AG04449 (cell line): ENCODE measurements at regions not wholly inside any gene's neighbourhood (a gene's known extent, or its start where the extent isn't known, plus 50 kb on each side); places are given as distances from the start of the nearest gene placed in this dataset.

Experiments
- CTCF ChIA-PET: fragments of 350-600 bp; formaldehyde crosslinking; extraction: SDS; loops from one replicate; lab custom pipeline; 2021; ENCODE audit warnings: antibody characterized with exemption; lab: Yijun Ruan, JAX
- POLR2A ChIA-PET: fragments of 400-600, 350-600 bp; formaldehyde crosslinking; extraction: SDS; loops from one replicate; lab custom pipeline; 2020; ENCODE audit warnings: antibody characterized with exemption, inconsistent platforms; lab: Yijun Ruan, JAX
- DNase-seq: peaks from one replicate; pipeline ENCODE4 v3.0.0-alpha.2; 2010; ENCODE audit warnings: low read depth, low spot score
- H3K4me3 ChIP-seq: 2 replicates; pipeline ENCODE4 v1.5.1; 2011; ENCODE audit warnings: low read depth, mild to moderate bottlenecking, control low read depth, low read length
- CTCF ChIP-seq: IDR thresholded peaks from one replicate; pipeline ENCODE4 v1.5.1; 2011; ENCODE audit warnings: mild to moderate bottlenecking, moderate library complexity, low read length, control low read depth, inconsistent platforms; ENCODE audit not compliant: insufficient read depth; ENCODE audit errors: missing control alignments

GRCh38 chr10:83935911-83936310 lies 203.4 kb upstream of the GHITM start:
- no peak overlapping the region for H3K4me3 ChIP-seq
- CTCF ChIA-PET, result no interaction called here
- no peak for TF ChIP-seq CTCF
- POLR2A ChIA-PET, result no interaction called here
- no peak for DNase-seq

GRCh38 chr10:83937161-83937560 lies 202.1 kb upstream of the GHITM start:
- CTCF ChIA-PET, result no interaction called here
- POLR2A ChIA-PET, result no interaction called here
- H3K4me3 ChIP-seq, result no peak overlapping the region
- DNase-seq, result no peak
- no peak for TF ChIP-seq CTCF

GRCh38 chr10:83937826-83938225 lies 201.5 kb upstream of the GHITM start:
- POLR2A ChIA-PET, result no interaction called here
- H3K4me3 ChIP-seq, result no peak overlapping the region
- TF ChIP-seq CTCF, result no peak
- no peak for DNase-seq
- CTCF ChIA-PET, result no interaction called here

GRCh38 chr10:83941189-83941588 lies 198.1 kb upstream of the GHITM start:
- ChIA-PET CTCF (no interaction called here), POLR2A (no interaction called here)
- no peak overlapping the region for H3K4me3 ChIP-seq
- no peak for DNase-seq
- TF ChIP-seq CTCF, result no peak

- no peak for DNase-seq
- CTCF ChIA-PET, result no interaction called here
- H3K4me3 ChIP-seq, result no peak overlapping the region
- TF ChIP-seq CTCF, result no peak
- POLR2A ChIA-PET, result no interaction called here
Observed at GRCh38 chr10:83942410-83942809, 196.9 kb upstream of the GHITM start.

- TF ChIP-seq CTCF, result no peak
- ChIA-PET CTCF (no interaction called here), POLR2A (no interaction called here)
- DNase-seq, result no peak
- H3K4me3 ChIP-seq, result no peak overlapping the region
Observed at GRCh38 chr10:83943049-83943448, 196.3 kb upstream of the GHITM start.

GRCh38 chr10:83943920-83944319 lies 195.4 kb upstream of the GHITM start:
- no peak for TF ChIP-seq CTCF
- no peak overlapping the region for H3K4me3 ChIP-seq
- no peak for DNase-seq
- ChIA-PET CTCF (no interaction called here), POLR2A (no interaction called here)
